Cardiac fibroblast (primary cell): ENCODE measurements at regions not wholly inside any gene's neighbourhood (a gene's known extent, or its start where the extent isn't known, plus 50 kb on each side); places are given as distances from the start of the nearest gene placed in this dataset.

Source experiments
- DNase-seq, 2 donors: peaks; one replicate each; pipeline versions ENCODE4 v3.0.0 to v3.0.0-alpha.2; 2010; ENCODE audit warnings: low read depth in 2 of 2
- H3K4me3 ChIP-seq, 2 donors: replicated peaks in 1 of 2; 1 replicate in 1 of 2; 2 replicates in 1 of 2; pipeline ENCODE4 v1.5.1; 2011; ENCODE audit warnings: low read depth in 2 of 2, low read length in 2 of 2, mild to moderate bottlenecking in 2 of 2, moderate library complexity in 1 of 2
- TF ChIP-seq, protein P1 (sequence below): IDR thresholded peaks from one replicate; pipeline ENCODE4 v1.5.1; 2011; ENCODE audit warnings: low read depth, mild to moderate bottlenecking, low read length, inconsistent platforms

DNA sequence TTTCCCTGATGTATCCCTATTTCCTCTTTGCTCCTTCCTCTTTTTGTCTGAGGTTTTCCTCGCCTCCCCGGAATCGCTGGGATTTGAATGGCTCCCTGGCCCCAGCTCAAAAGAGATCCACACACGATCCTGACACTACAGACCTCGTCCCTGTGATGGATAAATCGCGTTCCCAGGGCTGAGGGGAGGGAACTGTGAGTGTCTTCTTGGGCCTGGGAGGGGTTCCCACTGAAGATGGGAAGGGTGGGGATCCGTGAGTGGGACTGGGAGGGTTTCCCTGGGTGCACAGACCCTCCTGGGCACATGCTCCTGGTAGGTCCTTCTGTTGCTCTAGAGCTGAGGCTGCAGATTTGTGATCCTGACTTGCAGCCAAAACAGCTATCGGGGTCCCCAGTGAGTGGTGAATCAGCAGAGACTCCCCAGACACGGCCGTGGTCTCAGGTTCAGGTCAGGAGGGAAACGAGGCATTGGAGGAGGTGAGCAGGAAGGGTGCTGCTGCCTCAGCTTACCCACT is 591.0 kb downstream of the PTPRU start:
- no peak for DNase-seq
- H3K4me3 ChIP-seq, result no peak overlapping the region
- TF ChIP-seq, protein P1, sequence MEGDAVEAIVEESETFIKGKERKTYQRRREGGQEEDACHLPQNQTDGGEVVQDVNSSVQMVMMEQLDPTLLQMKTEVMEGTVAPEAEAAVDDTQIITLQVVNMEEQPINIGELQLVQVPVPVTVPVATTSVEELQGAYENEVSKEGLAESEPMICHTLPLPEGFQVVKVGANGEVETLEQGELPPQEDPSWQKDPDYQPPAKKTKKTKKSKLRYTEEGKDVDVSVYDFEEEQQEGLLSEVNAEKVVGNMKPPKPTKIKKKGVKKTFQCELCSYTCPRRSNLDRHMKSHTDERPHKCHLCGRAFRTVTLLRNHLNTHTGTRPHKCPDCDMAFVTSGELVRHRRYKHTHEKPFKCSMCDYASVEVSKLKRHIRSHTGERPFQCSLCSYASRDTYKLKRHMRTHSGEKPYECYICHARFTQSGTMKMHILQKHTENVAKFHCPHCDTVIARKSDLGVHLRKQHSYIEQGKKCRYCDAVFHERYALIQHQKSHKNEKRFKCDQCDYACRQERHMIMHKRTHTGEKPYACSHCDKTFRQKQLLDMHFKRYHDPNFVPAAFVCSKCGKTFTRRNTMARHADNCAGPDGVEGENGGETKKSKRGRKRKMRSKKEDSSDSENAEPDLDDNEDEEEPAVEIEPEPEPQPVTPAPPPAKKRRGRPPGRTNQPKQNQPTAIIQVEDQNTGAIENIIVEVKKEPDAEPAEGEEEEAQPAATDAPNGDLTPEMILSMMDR, result no peak

DNA sequence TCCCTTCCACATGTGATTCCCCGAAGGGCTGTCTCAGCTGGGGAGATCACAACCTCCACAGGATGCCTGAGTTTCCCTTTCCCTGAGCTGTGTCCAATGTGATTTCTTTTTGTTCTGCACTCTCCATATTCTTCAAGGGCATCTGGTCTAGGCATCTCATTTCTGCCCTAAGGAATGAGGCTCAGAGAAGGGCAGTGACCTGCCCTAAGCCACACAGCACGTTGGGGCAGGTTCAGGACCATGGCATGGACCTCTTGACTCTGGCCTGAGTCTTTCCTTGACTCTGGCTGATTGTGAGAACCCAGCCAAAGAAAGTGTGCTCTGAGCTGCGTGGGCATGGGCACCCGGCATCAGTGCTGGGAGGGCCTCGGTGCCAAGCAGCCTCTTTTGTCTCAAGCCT is 590.3 kb downstream of the PTPRU start:
- no peak for DNase-seq
- no peak overlapping the region for H3K4me3 ChIP-seq
- TF ChIP-seq, protein P1, result no peak

DNA sequence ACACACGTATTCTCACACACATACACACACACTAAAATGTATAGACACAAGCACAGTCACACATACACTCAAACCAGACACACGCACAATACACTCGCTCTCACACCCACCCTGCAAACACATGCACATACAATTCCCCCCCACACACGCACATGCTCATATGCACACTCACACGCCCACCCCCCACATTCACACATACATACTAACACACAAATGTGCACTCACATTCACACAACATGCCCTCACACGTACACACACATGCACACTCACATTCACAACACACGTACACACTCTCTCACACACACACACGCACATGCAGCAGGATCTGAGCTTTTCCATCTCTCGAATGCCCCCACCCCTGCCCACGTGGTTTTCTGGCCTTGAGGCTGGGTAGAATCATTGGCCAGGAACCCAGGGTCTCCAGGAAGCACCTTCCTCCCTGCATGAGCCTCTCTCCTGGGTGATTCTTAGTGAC is 589.7 kb downstream of the PTPRU start:
- DNase-seq, result no peak
- TF ChIP-seq, protein P1, result no peak
- H3K4me3 ChIP-seq, result no peak overlapping the region

DNA sequence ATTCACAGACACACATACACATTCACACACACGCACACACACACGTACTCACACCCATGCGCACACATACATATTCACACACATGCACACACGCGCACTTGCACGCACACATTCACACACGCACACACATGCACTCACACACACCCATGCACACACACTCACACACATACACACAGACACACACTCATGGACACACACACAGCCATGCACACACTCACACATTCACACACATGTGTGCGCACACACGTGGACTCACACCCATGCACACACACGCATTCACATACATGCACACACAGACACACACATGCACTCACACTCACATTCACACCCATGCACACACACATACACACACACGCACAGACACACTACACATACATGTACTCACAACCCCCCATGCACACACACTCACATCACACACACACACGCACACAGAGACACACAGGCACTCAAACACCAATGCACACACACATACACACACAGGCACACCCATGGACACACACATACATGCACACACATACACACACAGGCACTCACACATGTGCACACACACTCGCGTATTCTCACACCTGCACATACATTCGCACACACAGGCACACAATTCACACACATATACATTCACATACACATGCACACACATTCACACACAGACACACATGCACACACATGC is 589.1 kb downstream of the PTPRU start:
- H3K4me3 ChIP-seq, result no peak overlapping the region
- TF ChIP-seq, protein P1, result no peak
- no peak for DNase-seq

GRCh38 chr1:29824511-29825273 is 588.4 kb downstream of the PTPRU start:
- H3K4me3 ChIP-seq, result no peak overlapping the region
- TF ChIP-seq, protein P1, result no peak
- DNase-seq, result no peak

GRCh38 chr1:29824025-29824424 is 587.7 kb downstream of the PTPRU start:
- no peak overlapping the region for H3K4me3 ChIP-seq
- no peak for DNase-seq
- TF ChIP-seq, protein P1, result no peak
